ENCODE measurements at regions not wholly inside any gene's neighbourhood (a gene's known extent, or its start where the extent isn't known, plus 50 kb on each side); places are given as distances from the start of the nearest gene placed in this dataset.

DNA sequence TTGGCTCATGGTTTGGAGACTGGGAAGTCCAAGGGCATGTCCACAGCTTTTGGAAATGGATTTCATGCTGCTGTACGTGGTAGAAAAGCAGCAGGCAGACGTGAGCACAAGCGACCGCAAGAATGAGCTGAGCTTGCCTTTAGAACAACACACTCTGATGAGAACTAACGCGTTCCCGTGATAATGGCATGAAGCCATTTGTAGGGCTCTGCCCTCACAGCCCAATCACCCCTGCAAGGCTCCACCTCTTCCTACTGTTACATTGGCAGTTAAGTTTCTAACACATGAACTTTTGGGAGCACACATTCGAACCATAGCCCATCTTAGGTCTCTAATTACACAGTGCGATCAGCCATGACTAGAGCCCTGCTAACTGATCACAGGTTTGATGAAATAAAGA, 107.5 kb upstream of the TMEM170B start:
- TF ChIP-seq, protein P1, sequence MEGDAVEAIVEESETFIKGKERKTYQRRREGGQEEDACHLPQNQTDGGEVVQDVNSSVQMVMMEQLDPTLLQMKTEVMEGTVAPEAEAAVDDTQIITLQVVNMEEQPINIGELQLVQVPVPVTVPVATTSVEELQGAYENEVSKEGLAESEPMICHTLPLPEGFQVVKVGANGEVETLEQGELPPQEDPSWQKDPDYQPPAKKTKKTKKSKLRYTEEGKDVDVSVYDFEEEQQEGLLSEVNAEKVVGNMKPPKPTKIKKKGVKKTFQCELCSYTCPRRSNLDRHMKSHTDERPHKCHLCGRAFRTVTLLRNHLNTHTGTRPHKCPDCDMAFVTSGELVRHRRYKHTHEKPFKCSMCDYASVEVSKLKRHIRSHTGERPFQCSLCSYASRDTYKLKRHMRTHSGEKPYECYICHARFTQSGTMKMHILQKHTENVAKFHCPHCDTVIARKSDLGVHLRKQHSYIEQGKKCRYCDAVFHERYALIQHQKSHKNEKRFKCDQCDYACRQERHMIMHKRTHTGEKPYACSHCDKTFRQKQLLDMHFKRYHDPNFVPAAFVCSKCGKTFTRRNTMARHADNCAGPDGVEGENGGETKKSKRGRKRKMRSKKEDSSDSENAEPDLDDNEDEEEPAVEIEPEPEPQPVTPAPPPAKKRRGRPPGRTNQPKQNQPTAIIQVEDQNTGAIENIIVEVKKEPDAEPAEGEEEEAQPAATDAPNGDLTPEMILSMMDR (IDR thresholded peaks at IDR 0.05) = no peak
- no peak for TF ChIP-seq POLR2A (IDR thresholded peaks at IDR 0.05)

Data from Peyer's patch (tissue), 4 donors.